Esophagus squamous epithelium (tissue), 4 donors: ENCODE measurements at regions not wholly inside any gene's neighbourhood (a gene's known extent, or its start where the extent isn't known, plus 50 kb on each side); places are given as distances from the start of the nearest gene placed in this dataset.

Experiments used
- POLR2A ChIP-seq, 4 donors: fragments of 450-650 bp; IDR thresholded peaks; one replicate each; pipeline ENCODE4 v1.6.1; 2017; ENCODE audit warnings: antibody characterized with exemption in 4 of 4, mild to moderate bottlenecking in 4 of 4, moderate library complexity in 3 of 4
- TF ChIP-seq, protein P1 (sequence below), 6 experiments: fragments of 450-650 bp in 4 of 6; fragments of 200-600 bp in 2 of 6; sonication (generic) in 2 of 6; IDR thresholded peaks; one replicate each; pipeline ENCODE4 v1.5.1; 2016 to 2019; ENCODE audit warnings: antibody characterized with exemption in 6 of 6, mild to moderate bottlenecking in 4 of 6, moderate library complexity in 4 of 6

DNA sequence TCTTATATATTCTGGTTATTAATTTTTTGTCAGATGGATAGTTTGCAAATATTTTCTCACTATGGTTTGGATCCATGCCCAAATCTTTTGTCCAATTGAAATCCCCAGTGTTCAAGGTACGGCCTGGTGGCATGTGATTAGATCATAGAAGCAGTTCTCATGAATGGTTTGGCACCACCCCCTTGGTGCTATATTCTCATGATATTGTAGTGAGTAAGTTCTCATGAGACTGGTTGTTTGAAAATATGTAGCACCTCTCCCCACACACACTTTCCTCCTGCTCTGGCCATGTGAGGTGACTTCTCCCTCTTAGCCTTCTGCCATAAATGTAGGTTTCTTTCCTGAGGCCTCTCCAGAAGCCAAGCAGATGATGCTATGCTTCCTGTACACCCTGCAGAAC lies 107.7 kb upstream of the KYNU start:
- TF ChIP-seq, protein P1, sequence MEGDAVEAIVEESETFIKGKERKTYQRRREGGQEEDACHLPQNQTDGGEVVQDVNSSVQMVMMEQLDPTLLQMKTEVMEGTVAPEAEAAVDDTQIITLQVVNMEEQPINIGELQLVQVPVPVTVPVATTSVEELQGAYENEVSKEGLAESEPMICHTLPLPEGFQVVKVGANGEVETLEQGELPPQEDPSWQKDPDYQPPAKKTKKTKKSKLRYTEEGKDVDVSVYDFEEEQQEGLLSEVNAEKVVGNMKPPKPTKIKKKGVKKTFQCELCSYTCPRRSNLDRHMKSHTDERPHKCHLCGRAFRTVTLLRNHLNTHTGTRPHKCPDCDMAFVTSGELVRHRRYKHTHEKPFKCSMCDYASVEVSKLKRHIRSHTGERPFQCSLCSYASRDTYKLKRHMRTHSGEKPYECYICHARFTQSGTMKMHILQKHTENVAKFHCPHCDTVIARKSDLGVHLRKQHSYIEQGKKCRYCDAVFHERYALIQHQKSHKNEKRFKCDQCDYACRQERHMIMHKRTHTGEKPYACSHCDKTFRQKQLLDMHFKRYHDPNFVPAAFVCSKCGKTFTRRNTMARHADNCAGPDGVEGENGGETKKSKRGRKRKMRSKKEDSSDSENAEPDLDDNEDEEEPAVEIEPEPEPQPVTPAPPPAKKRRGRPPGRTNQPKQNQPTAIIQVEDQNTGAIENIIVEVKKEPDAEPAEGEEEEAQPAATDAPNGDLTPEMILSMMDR (IDR thresholded peaks at IDR 0.05) = no peak
- no peak for TF ChIP-seq POLR2A (IDR thresholded peaks at IDR 0.05)
